H9 (cell line): ENCODE measurements at regions not wholly inside any gene's neighbourhood (a gene's known extent, or its start where the extent isn't known, plus 50 kb on each side); places are given as distances from the start of the nearest gene placed in this dataset.

Experiments
- DNase-seq: peaks from one replicate; pipeline ENCODE4 v3.0.0-alpha.2; 2017
- H2AFZ ChIP-seq: one replicate; pipeline ENCODE4 v1.6.1; 2013; ENCODE audit warnings: mild to moderate bottlenecking, low read length, control low read depth, moderate library complexity
- H2AK5ac ChIP-seq: 2 replicates; pipeline ENCODE4 v1.6.1; 2013; ENCODE audit warnings: low read length, control low read depth, mixed read lengths; ENCODE audit not compliant: insufficient read length
- H2BK120ac ChIP-seq: one replicate; pipeline ENCODE4 v1.6.1; 2013; ENCODE audit warnings: low read depth, mild to moderate bottlenecking, low read length, control low read depth, inconsistent platforms; ENCODE audit not compliant: poor library complexity, severe bottlenecking
- H2BK12ac ChIP-seq: 2 replicates; pipeline ENCODE4 v1.6.1; 2013; ENCODE audit warnings: low read length, control low read depth, mixed read lengths, low read depth; ENCODE audit not compliant: insufficient read length
- H2BK15ac ChIP-seq: 2 replicates; pipeline ENCODE4 v1.6.1; 2013; ENCODE audit warnings: low read depth, low read length, control low read depth
- H2BK20ac ChIP-seq: one replicate; pipeline ENCODE4 v1.6.1; 2013; ENCODE audit warnings: low read depth, mild to moderate bottlenecking, low read length, control low read depth, inconsistent platforms; ENCODE audit not compliant: poor library complexity, severe bottlenecking
- H2BK5ac ChIP-seq: 2 replicates; pipeline ENCODE4 v1.6.1; 2013; ENCODE audit warnings: low read length, control low read depth, mixed read lengths; ENCODE audit not compliant: insufficient read length
- H3K14ac ChIP-seq: 2 replicates; pipeline ENCODE4 v1.6.1; 2013; ENCODE audit warnings: low read length, control low read depth; ENCODE audit not compliant: insufficient read depth
- H3K18ac ChIP-seq: 2 replicates; pipeline ENCODE4 v1.6.1; 2013; ENCODE audit warnings: low read depth, mild to moderate bottlenecking, mixed read lengths, low read length, control low read depth; ENCODE audit not compliant: insufficient read length
- H3K23ac ChIP-seq: 2 replicates; pipeline ENCODE4 v1.6.1; 2013; ENCODE audit warnings: low read length, control low read depth, mixed read lengths, low read depth; ENCODE audit not compliant: insufficient read length
- H3K23me2 ChIP-seq: 2 replicates; pipeline ENCODE4 v1.6.1; 2013; ENCODE audit warnings: low read depth, mild to moderate bottlenecking, mixed read lengths, low read length, control low read depth; ENCODE audit not compliant: insufficient read length, poor library complexity, severe bottlenecking
- H3K27ac ChIP-seq: 2 replicates; pipeline ENCODE4 v1.5.1; 2013; ENCODE audit warnings: low read length, control low read depth, mixed read lengths, low read depth; ENCODE audit not compliant: insufficient read length
- H3K27me3 ChIP-seq: 2 replicates; pipeline ENCODE4 v1.6.1; 2013; ENCODE audit warnings: low read length, control low read depth, inconsistent platforms; ENCODE audit not compliant: insufficient read depth
- H3K4ac ChIP-seq: 2 replicates; pipeline ENCODE4 v1.6.1; 2013; ENCODE audit warnings: low read depth, mild to moderate bottlenecking, control low read depth, inconsistent platforms, low read length, moderate library complexity
- H3K4me1 ChIP-seq: 2 replicates; pipeline ENCODE4 v1.6.1; 2013; ENCODE audit warnings: low read length, control low read depth, inconsistent platforms; ENCODE audit not compliant: insufficient read depth
- H3K4me2 ChIP-seq: 2 replicates; pipeline ENCODE4 v1.6.1; 2013; ENCODE audit warnings: low read length, control low read depth, mixed read lengths; ENCODE audit not compliant: insufficient read length, insufficient read depth
- H3K56ac ChIP-seq: 2 replicates; pipeline ENCODE4 v1.6.1; 2013; ENCODE audit warnings: low read depth, mild to moderate bottlenecking, mixed read lengths, low read length, control low read depth; ENCODE audit not compliant: insufficient read length
- H3K79me1 ChIP-seq: 2 replicates; pipeline ENCODE4 v1.6.1; 2013; ENCODE audit warnings: low read depth, mild to moderate bottlenecking, moderate library complexity, low read length, control low read depth, inconsistent platforms; ENCODE audit not compliant: insufficient read depth, poor library complexity, severe bottlenecking
- H3K79me2 ChIP-seq: 2 replicates; pipeline ENCODE4 v1.6.1; 2013; ENCODE audit warnings: low read length, control low read depth, inconsistent platforms; ENCODE audit not compliant: insufficient read depth
- H3K9ac ChIP-seq: 2 replicates; pipeline ENCODE4 v1.6.1; 2013; ENCODE audit warnings: low read length, control low read depth, mixed read lengths; ENCODE audit not compliant: insufficient read length; ENCODE audit errors: extremely low read depth
- H3K9me3 ChIP-seq: one replicate; pipeline ENCODE4 v1.6.1; 2013; ENCODE audit warnings: low read depth, low read length, inconsistent platforms; ENCODE audit not compliant: control insufficient read depth
- H3T11ph ChIP-seq: one replicate; pipeline ENCODE4 v1.6.1; 2013; ENCODE audit warnings: mild to moderate bottlenecking, low read length, control low read depth, inconsistent platforms
- H4K20me1 ChIP-seq: one replicate; pipeline ENCODE4 v1.6.1; 2013; ENCODE audit not compliant: control insufficient read depth, insufficient read length, insufficient read depth
- H4K5ac ChIP-seq: 2 replicates; pipeline ENCODE4 v1.6.1; 2013; ENCODE audit warnings: low read depth, mild to moderate bottlenecking, mixed read lengths, low read length, control low read depth; ENCODE audit not compliant: insufficient read length
- H4K8ac ChIP-seq: replicated peaks from 2 replicates; pipeline ENCODE4 v1.6.1; 2013; ENCODE audit warnings: low read length, control low read depth, mixed read lengths, low read depth; ENCODE audit not compliant: insufficient read length
- H4K91ac ChIP-seq: 2 replicates; pipeline ENCODE4 v1.6.1; 2013; ENCODE audit warnings: low read depth, mild to moderate bottlenecking, moderate library complexity, mixed read lengths, low read length, control low read depth; ENCODE audit not compliant: insufficient read length
- H3K27ac Mint-ChIP-seq, 3 experiments: 2 replicates in 2 of 3; 3 replicates in 1 of 3; pipeline ENCODE4 v1.8.0; 2020 to 2021; ENCODE audit warnings: mixed read lengths in 3 of 3, mild to moderate bottlenecking in 1 of 3, moderate library complexity in 1 of 3
- H3K27me3 Mint-ChIP-seq: 2 replicates; pipeline ENCODE4 v1.8.0; 2021; ENCODE audit warnings: low read depth, mild to moderate bottlenecking, moderate library complexity, mixed read lengths
- H3K36me3 Mint-ChIP-seq, 3 experiments: 2 replicates in 2 of 3; 3 replicates in 1 of 3; pipeline ENCODE4 v1.8.0; 2020 to 2021; ENCODE audit warnings: low read depth in 3 of 3, mixed read lengths in 3 of 3; ENCODE audit not compliant: insufficient read depth in 1 of 3
- H3K4me1 Mint-ChIP-seq, 2 experiments: 2 replicates each; pipeline ENCODE4 v1.8.0; 2020; ENCODE audit warnings: mixed read lengths in 2 of 2
- H3K4me3 Mint-ChIP-seq, 2 experiments: 2 replicates in 1 of 2; 3 replicates in 1 of 2; pipeline ENCODE4 v1.8.0; 2020 to 2021; ENCODE audit warnings: mild to moderate bottlenecking in 2 of 2, mixed read lengths in 2 of 2, moderate library complexity in 1 of 2
- H3K9me3 Mint-ChIP-seq, 2 experiments: 2 replicates in 1 of 2; 3 replicates in 1 of 2; pipeline ENCODE4 v1.8.0; 2020; ENCODE audit warnings: mild to moderate bottlenecking in 2 of 2, mixed read lengths in 2 of 2, moderate library complexity in 1 of 2
- CTCF ChIP-seq: fragments of 200-600 bp; sonication (generic); conservative IDR thresholded peaks from 3 replicates; pipeline ENCODE4 v1.8.0; 2021; ENCODE audit warnings: antibody characterized with exemption, mild to moderate bottlenecking
- WGBS: extraction: QIAGEN DNeasy Blood & Tissue Kit; methylation state at CpG from one replicate; pipeline ENCODE4 v1.1.7; 2013; ENCODE audit warnings: missing lambda C conversion rate, low lambda C conversion rate, mixed read lengths; ENCODE audit not compliant: insufficient read length; ENCODE audit errors: extremely low coverage; 5-methylcytosine and 5-hydroxymethylcytosine counted together

- no peak for DNase-seq
- Mint-ChIP-seq H3K4me3 (no peak overlapping the region), H3K36me3 (no peaks in the 10 kb centered on the region), H3K27ac (no peak overlapping the region), H3K4me1 (peaks cover 3 to 4% of the 10 kb centered on the region in 2 experiments), H3K27me3 (peaks cover 10% of the 10 kb centered on the region), H3K9me3 (no peaks in the 10 kb centered on the region)
- Histone ChIP-seq H3K4me2 (no peak overlapping the region), H3K56ac (no peak overlapping the region), H4K20me1 (no peaks in the 10 kb centered on the region), H3K23ac (no peak overlapping the region), H4K8ac (no peak overlapping the region), H3K4ac (no peak overlapping the region), H4K5ac (no peak overlapping the region), H2BK12ac (no peak overlapping the region), H3K27me3 (no peaks in the 10 kb centered on the region), H2AK5ac (no peak overlapping the region), H2BK120ac (no peak overlapping the region), H2BK15ac (no peak overlapping the region), H3K4me1 (no peaks in the 10 kb centered on the region), H3K23me2 (no peaks in the 10 kb centered on the region), H3K14ac (no peak overlapping the region), H3K79me1 (no peaks in the 10 kb centered on the region), H4K91ac (no peak overlapping the region), H3T11ph (no peak overlapping the region), H3K18ac (no peak overlapping the region), H3K9me3 (no peaks in the 10 kb centered on the region), H3K27ac (no peak overlapping the region), H3K79me2 (no peaks in the 10 kb centered on the region), H2AFZ (no peak overlapping the region), H2BK5ac (no peak overlapping the region), H2BK20ac (no peak overlapping the region), H3K9ac (no peak overlapping the region)
- no peak for TF ChIP-seq CTCF
- no CpG with 5 or more reads among the region's 5 CpGs for WGBS
Observed at GRCh38 chr7:25842201-25842733, 309.7 kb upstream of the NFE2L3 start.
